Gastrocnemius medialis (tissue), 4 donors: ENCODE measurements at regions not wholly inside any gene's neighbourhood (a gene's known extent, or its start where the extent isn't known, plus 50 kb on each side); places are given as distances from the start of the nearest gene placed in this dataset.

Experiments used
- ATAC-seq, 2 donors: fragments of 150-250 bp; one replicate each; pipeline ENCODE4 v1.9.1; 2016
- DNase-seq, 2 donors: peaks; one replicate each; pipeline ENCODE4 v3.0.0-alpha.2; 2019
- H3K27ac ChIP-seq, 4 donors: fragments of 200-600 bp; sonication (generic); 1 replicate in 1 of 4; 2 replicates in 3 of 4; pipeline ENCODE4 v1.5.1; 2016 to 2018; ENCODE audit warnings: mild to moderate bottlenecking in 2 of 4, moderate library complexity in 1 of 4
- H3K27me3 ChIP-seq, 3 donors: fragments of 200-600 bp; sonication (generic) in 2 of 3; 1 replicate in 1 of 3; 2 replicates in 2 of 3; pipeline versions ENCODE4 v1.5.1 to v1.6.0; 2016 to 2019; ENCODE audit warnings: mild to moderate bottlenecking in 1 of 3, moderate library complexity in 1 of 3
- H3K36me3 ChIP-seq, 2 donors: fragments of 200-600 bp; sonication (generic) in 1 of 2; one replicate each; pipeline ENCODE4 v1.5.1; 2017 to 2018
- H3K4me1 ChIP-seq, 2 donors: fragments of 200-600 bp; sonication (generic) in 1 of 2; one replicate each; pipeline ENCODE4 v1.5.1; 2016 to 2017; ENCODE audit warnings: mild to moderate bottlenecking in 2 of 2
- H3K4me3 ChIP-seq, 4 donors: fragments of 200-600 bp; sonication (generic) in 3 of 4; 1 replicate in 1 of 4; 2 replicates in 3 of 4; pipeline ENCODE4 v1.5.1; 2016 to 2019; ENCODE audit warnings: mild to moderate bottlenecking in 2 of 4
- H3K9me3 ChIP-seq, 3 donors: fragments of 200-600 bp; sonication (generic) in 2 of 3; 1 replicate in 1 of 3; 2 replicates in 2 of 3; pipeline ENCODE4 v1.5.1; 2016 to 2019
- CTCF ChIP-seq, 5 experiments: fragments of 450-650 bp in 3 of 5; fragments of 200-600 bp in 2 of 5; sonication (generic) in 2 of 5; IDR thresholded peaks in 4 of 5; conservative IDR thresholded peaks in 1 of 5; 1 replicate in 4 of 5; 2 replicates in 1 of 5; pipeline ENCODE4 v1.5.1; 2016 to 2019; ENCODE audit warnings: antibody characterized with exemption in 5 of 5, mild to moderate bottlenecking in 3 of 5, moderate library complexity in 3 of 5
- POLR2A ChIP-seq, 2 donors: fragments of 450-650 bp; IDR thresholded peaks; one replicate each; pipeline ENCODE4 v1.6.1; 2017; ENCODE audit warnings: antibody characterized with exemption in 2 of 2, mild to moderate bottlenecking in 2 of 2, moderate library complexity in 2 of 2
- in situ Hi-C, 4 donors: fragments of 200-750 bp; cut with MboI; loops; one replicate each; pipeline versions ENCODE4 v1.15.0 to v1.8.0; 2017; ENCODE audit warnings: low sequenced_read_pairs in 4 of 4
- intact Hi-C: fragments of 100-400 bp; cut with DNase I; formaldehyde crosslinking; loops from one replicate; pipeline ENCODE4 v1.15.1; 2023; ENCODE audit warnings: low total_unique reads

- Histone ChIP-seq H3K4me1 (no peaks in the 10 kb centered on the region), H3K27me3 (no peaks in the 10 kb centered on the region), H3K27ac (no peak overlapping the region), H3K9me3 (no peaks in the 10 kb centered on the region), H3K4me3 (no peak overlapping the region), H3K36me3 (no peaks in the 10 kb centered on the region)
- in situ Hi-C loops = no loop called here
- no peak for ATAC-seq
- DNase-seq = no peak
- intact Hi-C loops = no loop called here
- TF ChIP-seq CTCF (IDR thresholded peaks at IDR 0.05 in 4 of 5, conservative IDR thresholded peaks at IDR 0.05 in 1 of 5) = no peak
- TF ChIP-seq POLR2A (IDR thresholded peaks at IDR 0.05) = no peak
Measured at GRCh38 chr6:23013776-23014175, 444.4 kb downstream of the HDGFL1 start.

GRCh38 chr6:23016696-23017095 lies 447.3 kb downstream of the HDGFL1 start:
- Histone ChIP-seq H3K36me3 (no peaks in the 10 kb centered on the region), H3K4me1 (no peaks in the 10 kb centered on the region), H3K4me3 (no peak overlapping the region), H3K9me3 (no peaks in the 10 kb centered on the region), H3K27me3 (no peaks in the 10 kb centered on the region), H3K27ac (no peak overlapping the region)
- no peak for TF ChIP-seq POLR2A (IDR thresholded peaks at IDR 0.05)
- TF ChIP-seq CTCF (IDR thresholded peaks at IDR 0.05 in 4 of 5, conservative IDR thresholded peaks at IDR 0.05 in 1 of 5) = no peak
- DNase-seq (no peak), ATAC-seq (no peak)
- in situ Hi-C loops (no loop called here), intact Hi-C loops (no loop called here)

- intact Hi-C loops (no loop called here), in situ Hi-C loops (no loop called here)
- Histone ChIP-seq H3K4me3 (no peak overlapping the region), H3K4me1 (no peaks in the 10 kb centered on the region), H3K9me3 (no peaks in the 10 kb centered on the region), H3K27me3 (no peaks in the 10 kb centered on the region), H3K36me3 (no peaks in the 10 kb centered on the region), H3K27ac (no peak overlapping the region)
- DNase-seq = no peak
- TF ChIP-seq POLR2A (IDR thresholded peaks at IDR 0.05) (no peak), CTCF (IDR thresholded peaks at IDR 0.05 in 4 of 5, conservative IDR thresholded peaks at IDR 0.05 in 1 of 5) (no peak)
- ATAC-seq = no peak
Measured at GRCh38 chr6:23021487-23021886, 452.1 kb downstream of the HDGFL1 start.

- H3K27me3 ChIP-seq = no peaks in the 10 kb centered on the region
- H3K4me1 ChIP-seq = no peaks in the 10 kb centered on the region
- ATAC-seq (no peak), DNase-seq (no peak)
- intact Hi-C loops = no loop called here
- TF ChIP-seq POLR2A (IDR thresholded peaks at IDR 0.05) = no peak
- no peak for TF ChIP-seq CTCF (IDR thresholded peaks at IDR 0.05 in 4 of 5, conservative IDR thresholded peaks at IDR 0.05 in 1 of 5)
- in situ Hi-C loops = no loop called here
- H3K27ac ChIP-seq = no peak overlapping the region
- H3K4me3 ChIP-seq = no peak overlapping the region
- no peaks in the 10 kb centered on the region for H3K9me3 ChIP-seq
- H3K36me3 ChIP-seq = no peaks in the 10 kb centered on the region
Measured at GRCh38 chr6:23027281-23027680, 457.9 kb downstream of the HDGFL1 start.

GRCh38 chr6:23031986-23032385 lies 462.6 kb downstream of the HDGFL1 start:
- Histone ChIP-seq H3K9me3 (no peaks in the 10 kb centered on the region), H3K36me3 (no peaks in the 10 kb centered on the region), H3K27me3 (no peaks in the 10 kb centered on the region), H3K4me3 (no peak overlapping the region), H3K4me1 (peaks cover 0 to 4% of the 10 kb centered on the region in 2 donors), H3K27ac (no peak overlapping the region)
- intact Hi-C loops (no loop called here), in situ Hi-C loops (no loop called here)
- no peak for DNase-seq
- TF ChIP-seq CTCF (IDR thresholded peaks at IDR 0.05 in 4 of 5, conservative IDR thresholded peaks at IDR 0.05 in 1 of 5) (no peak), POLR2A (IDR thresholded peaks at IDR 0.05) (no peak)
- ATAC-seq = no peak
